ENCODE measurements at regions not wholly inside any gene's neighbourhood (a gene's known extent, or its start where the extent isn't known, plus 50 kb on each side); places are given as distances from the start of the nearest gene placed in this dataset.

DNA sequence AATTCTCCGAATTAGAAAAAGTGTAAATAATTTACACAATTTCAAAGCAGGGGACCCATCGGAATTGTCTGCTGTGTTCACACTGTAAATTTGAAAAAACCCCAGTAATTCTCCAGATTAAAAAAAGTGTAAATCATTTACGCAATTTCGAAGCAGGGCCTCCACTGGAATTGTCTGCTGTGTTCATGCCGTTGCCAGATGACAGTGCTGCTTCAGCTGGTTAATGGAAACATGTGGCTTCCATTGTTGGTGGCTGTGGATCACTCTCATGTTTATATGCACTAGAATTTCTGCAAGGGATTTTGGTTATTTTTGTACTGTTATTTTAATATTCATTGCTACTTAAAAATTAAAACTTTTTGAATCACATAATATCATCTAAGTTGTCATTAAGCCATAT lies 88.8 kb upstream of the ELMO1 start:
- no peak for TF ChIP-seq CTCF (conservative IDR thresholded peaks at IDR 0.05; ENCODE audit: low read depth in 2 of 2)
- TF ChIP-seq EZH2 (IDR thresholded peaks at IDR 0.05; ENCODE audit: low read depth, unreplicated experiment): no peak
- TF ChIP-seq STAT1 (IDR thresholded peaks at IDR 0.05; ENCODE audit: unreplicated experiment): no peak
- no peak for TF ChIP-seq JUNB (IDR thresholded peaks at IDR 0.05; ENCODE audit: unreplicated experiment)
- TF ChIP-seq REST (IDR thresholded peaks at IDR 0.05; ENCODE audit: unreplicated experiment): no peak
- no peak for TF ChIP-seq POLR2AphosphoS5 (IDR thresholded peaks at IDR 0.05; ENCODE audit: low read depth)
- no peak for TF ChIP-seq EZH2phosphoT487 (IDR thresholded peaks at IDR 0.05; ENCODE audit: unreplicated experiment)
- TF ChIP-seq NANOG (IDR thresholded peaks at IDR 0.05; ENCODE audit: borderline replicate concordance): no peak
- TF ChIP-seq, protein P1, sequence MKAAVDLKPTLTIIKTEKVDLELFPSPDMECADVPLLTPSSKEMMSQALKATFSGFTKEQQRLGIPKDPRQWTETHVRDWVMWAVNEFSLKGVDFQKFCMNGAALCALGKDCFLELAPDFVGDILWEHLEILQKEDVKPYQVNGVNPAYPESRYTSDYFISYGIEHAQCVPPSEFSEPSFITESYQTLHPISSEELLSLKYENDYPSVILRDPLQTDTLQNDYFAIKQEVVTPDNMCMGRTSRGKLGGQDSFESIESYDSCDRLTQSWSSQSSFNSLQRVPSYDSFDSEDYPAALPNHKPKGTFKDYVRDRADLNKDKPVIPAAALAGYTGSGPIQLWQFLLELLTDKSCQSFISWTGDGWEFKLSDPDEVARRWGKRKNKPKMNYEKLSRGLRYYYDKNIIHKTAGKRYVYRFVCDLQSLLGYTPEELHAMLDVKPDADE (IDR thresholded peaks at IDR 0.05): no peak
- TF ChIP-seq CREB1 (CRISPR knock-in tag; IDR thresholded peaks at IDR 0.05; ENCODE audit: low read depth): no peak
- no peak for TF ChIP-seq ZNF114 (CRISPR knock-in tag; IDR thresholded peaks at IDR 0.05)
- TF ChIP-seq ZNF331 (CRISPR knock-in tag; IDR thresholded peaks at IDR 0.05; ENCODE audit: low read depth): no peak
